ENCODE measurements at regions not wholly inside any gene's neighbourhood (a gene's known extent, or its start where the extent isn't known, plus 50 kb on each side); places are given as distances from the start of the nearest gene placed in this dataset.
"Not testable (repeated sequence)": the region's sequence is repeated elsewhere in the genome, so short reads cannot be mapped to it uniquely, and the experiment has no call there.

GRCh38 chr18:41069167-41069566 is 885.9 kb upstream of the PIK3C3 start:
- no peak overlapping the region for H3K4me3 ChIP-seq (ENCODE audit: low read depth, low read length)
- no peak for DNase-seq (ENCODE audit: low read depth)
- TF ChIP-seq CTCF (conservative IDR thresholded peaks at IDR 0.05; ENCODE audit: low read depth, low read length), result no peak

DNA sequence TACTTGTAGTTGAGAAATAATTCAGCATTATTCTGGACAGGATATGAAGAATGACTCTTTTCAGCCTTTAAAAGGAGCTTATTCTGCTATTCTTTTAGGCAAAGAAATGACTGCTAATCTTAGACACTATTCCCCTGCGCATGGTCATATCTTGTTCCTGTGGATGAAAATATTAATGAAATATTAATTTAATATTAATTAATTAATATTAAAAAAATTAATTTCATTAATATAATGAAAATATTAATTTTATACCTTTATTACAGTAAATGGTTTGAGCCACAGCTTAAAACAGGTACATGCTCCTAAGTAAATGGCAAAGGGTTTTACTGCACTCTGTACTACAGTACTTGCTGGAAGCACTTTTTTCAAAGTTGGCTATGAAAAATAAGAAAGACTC is 890.1 kb upstream of the PIK3C3 start:
- DNase-seq (ENCODE audit: low read depth), result no peak
- no peak for TF ChIP-seq CTCF (conservative IDR thresholded peaks at IDR 0.05; ENCODE audit: low read depth, low read length)
- H3K4me3 ChIP-seq (ENCODE audit: low read depth, low read length), result no peak overlapping the region

DNA sequence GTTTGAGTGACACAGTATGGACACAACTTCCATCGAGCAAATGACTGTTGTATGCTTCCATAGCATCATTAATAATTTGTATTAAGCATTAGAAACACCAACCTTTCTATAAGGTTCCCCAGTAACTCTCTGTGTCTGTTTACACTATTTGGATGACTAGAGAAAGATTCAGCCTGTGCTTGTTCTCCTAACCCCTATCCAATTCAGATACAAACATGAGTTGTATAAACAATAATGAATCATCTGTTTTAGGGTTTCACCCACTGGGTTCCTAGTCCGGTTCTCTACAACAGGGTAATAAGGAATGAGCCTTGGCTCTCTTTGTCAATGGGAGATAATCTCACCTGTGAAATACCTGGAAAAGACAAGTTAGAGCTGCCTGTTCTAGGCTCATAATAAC is 894.1 kb upstream of the PIK3C3 start:
- no peak overlapping the region for H3K4me3 ChIP-seq (ENCODE audit: low read depth, low read length)
- TF ChIP-seq CTCF (conservative IDR thresholded peaks at IDR 0.05; ENCODE audit: low read depth, low read length), result no peak
- peak; percentile 4 for DNase-seq (ENCODE audit: low read depth)

GRCh38 chr18:41059126-41059415 is 896.0 kb upstream of the PIK3C3 start:
- H3K4me3 ChIP-seq (ENCODE audit: low read depth, low read length), result no peak overlapping the region
- TF ChIP-seq CTCF (conservative IDR thresholded peaks at IDR 0.05; ENCODE audit: low read depth, low read length), result no peak
- no peak for DNase-seq (ENCODE audit: low read depth)

DNA sequence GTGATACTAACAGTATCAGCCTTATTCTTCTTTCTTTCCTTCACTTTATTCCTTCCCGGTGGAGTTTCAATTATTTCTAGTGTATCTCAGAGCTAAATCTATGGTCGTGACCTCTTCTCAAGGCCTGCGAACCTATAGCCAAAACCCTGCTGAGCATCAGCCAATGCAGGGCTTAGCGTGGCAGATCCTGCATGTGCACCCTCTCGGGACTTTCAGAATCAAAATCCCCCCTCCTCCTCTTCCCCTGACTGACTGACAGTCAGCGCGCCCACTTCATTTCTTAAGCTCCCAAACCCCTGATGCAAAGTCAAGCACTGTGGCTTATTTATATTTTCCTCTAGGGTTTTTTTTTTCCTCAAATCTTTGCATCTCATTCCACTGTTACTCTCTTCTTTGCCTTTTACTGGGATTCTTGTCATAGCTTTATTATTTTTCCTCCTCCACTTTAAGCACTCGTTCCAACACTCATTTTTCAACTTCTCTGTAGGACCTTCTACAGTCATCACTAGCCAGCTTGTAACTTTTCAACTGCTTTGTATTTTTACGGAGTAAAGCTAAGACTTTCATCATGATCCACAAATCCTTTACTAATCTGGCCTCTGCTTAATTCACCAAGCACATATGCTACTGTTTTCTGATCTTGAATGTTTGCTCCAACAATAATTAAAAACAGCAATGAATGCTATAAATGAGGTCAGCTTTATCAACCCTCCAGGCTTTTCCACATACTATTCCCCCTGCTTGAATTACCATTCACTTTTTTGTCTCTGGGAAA is 896.5 kb upstream of the PIK3C3 start:
- DNase-seq (ENCODE audit: low read depth), result no peak
- no peak overlapping the region for H3K4me3 ChIP-seq (ENCODE audit: low read depth, low read length)
- TF ChIP-seq CTCF (conservative IDR thresholded peaks at IDR 0.05; ENCODE audit: low read depth, low read length), result no peak

DNA sequence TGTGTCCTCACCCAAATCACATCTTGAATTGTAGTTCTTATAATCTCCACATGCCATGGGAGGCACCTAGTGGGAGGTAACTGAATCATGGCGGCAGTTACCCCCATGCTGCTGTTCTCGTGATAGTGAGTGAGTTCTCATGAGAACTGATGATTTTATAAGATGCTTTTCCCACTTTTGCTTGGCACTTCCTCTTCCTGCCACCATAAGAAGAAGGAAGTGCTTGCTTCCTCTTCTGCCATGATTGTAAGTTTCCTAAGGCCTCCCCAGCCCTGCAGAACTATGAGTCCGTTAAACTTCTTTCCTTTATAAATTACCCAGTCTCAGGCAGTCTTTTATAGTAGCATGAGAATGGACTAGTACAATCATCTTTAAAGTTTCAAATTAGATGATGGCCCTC is 902.4 kb upstream of the PIK3C3 start:
- TF ChIP-seq CTCF (conservative IDR thresholded peaks at IDR 0.05; ENCODE audit: low read depth, low read length), result no peak
- no peak for DNase-seq (ENCODE audit: low read depth)
- no peak overlapping the region for H3K4me3 ChIP-seq (ENCODE audit: low read depth, low read length)

DNA sequence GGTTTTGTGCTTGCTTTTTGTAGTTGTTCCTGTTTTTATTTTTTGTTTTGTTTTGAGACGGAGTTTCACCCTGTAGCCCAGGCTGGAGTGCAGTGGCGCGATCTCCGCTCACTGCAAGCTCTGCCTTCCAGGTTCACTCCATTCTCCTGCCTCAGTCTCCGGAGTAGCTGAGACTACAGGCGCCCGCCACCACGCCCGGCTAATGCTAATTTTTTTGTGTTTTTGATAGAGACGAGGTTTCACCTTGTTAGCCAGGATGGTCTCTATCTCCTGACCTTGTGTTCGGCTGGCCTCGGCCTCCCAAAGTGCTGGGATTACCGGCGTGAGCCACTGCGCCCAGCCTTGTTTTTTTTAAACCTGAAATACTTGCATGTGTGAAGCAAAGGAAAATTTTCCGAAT is 908.8 kb upstream of the PIK3C3 start:
- not testable (repeated sequence) for DNase-seq (ENCODE audit: low read depth); H3K4me3 ChIP-seq (ENCODE audit: low read depth, low read length)
